HCT116 (cell line): ENCODE measurements at regions not wholly inside any gene's neighbourhood (a gene's known extent, or its start where the extent isn't known, plus 50 kb on each side); places are given as distances from the start of the nearest gene placed in this dataset.

Experiments
- ATAC-seq: fragments of 200-7000 bp; cut with Tn5 transposase; 2 replicates; pipeline ENCODE4 v1.9.1; 2020; ENCODE audit warnings: mild to moderate bottlenecking, moderate library complexity
- BruUV-seq: library from RNA; stranded (reverse); fragments of 400-500 nt; replicated peaks from 2 replicates; lab custom pipeline; 2021; lab: Mats Ljungman, UMichigan
- CTCF ChIA-PET: fragments of 300-600 bp; sonication (Branson Sonifier 250); formaldehyde crosslinking; loops from one replicate; lab custom pipeline; 2021; ENCODE audit warnings: antibody characterized with exemption; lab: Charles Lee
- POLR2A ChIA-PET: fragments of 300-600, 350-600 bp; sonication (Branson Sonifier 250); formaldehyde crosslinking; loops from one replicate; lab custom pipeline; 2021; ENCODE audit warnings: antibody characterized with exemption; lab: Charles Lee
- RAD21 ChIA-PET, 2 experiments: fragments of 300-600 bp; sonication (Branson Sonifier 250); formaldehyde crosslinking; loops; one replicate each; lab custom pipeline; 2023; ENCODE audit warnings: low total read pairs in 2 of 2; ENCODE audit not compliant: uncharacterized antibody in 2 of 2, unreplicated experiment in 2 of 2, low non-redundant PET in 1 of 2; lab: Charles Lee
- DNase-seq: peaks from one replicate; pipeline ENCODE4 v3.0.0-alpha.2; 2010; ENCODE audit warnings: low read depth, low spot score
- H2AFZ ChIP-seq: fragments of 200-600 bp; shearing (Covaris generic), sonication (generic); 2 replicates; pipeline ENCODE4 v1.6.1; 2017; ENCODE audit warnings: low read depth, mixed run types, mixed read lengths, antibody characterized with exemption, low read length; ENCODE audit not compliant: poor library complexity, severe bottlenecking
- H3K27ac ChIP-seq: 2 replicates; pipeline ENCODE4 v1.5.1; 2012; ENCODE audit warnings: low read depth, low read length
- H3K27me3 ChIP-seq: fragments of 200-600 bp; sonication (generic); 2 replicates; pipeline ENCODE4 v1.6.1; 2016; ENCODE audit warnings: mixed run types, low read length, mixed read lengths; ENCODE audit not compliant: insufficient read depth
- H3K36me3 ChIP-seq, 2 experiments: fragments of 200-500 bp in 1 of 2; fragments of 200-600 bp in 1 of 2; sonication (Bioruptor generic) in 1 of 2; sonication (generic) in 1 of 2; 2 replicates each; pipeline versions ENCODE4 v1.5.1 to v1.6.1; 2014 to 2016; ENCODE audit warnings: low read length in 2 of 2, inconsistent platforms in 1 of 2, mixed read lengths in 1 of 2, mixed run types in 1 of 2; ENCODE audit not compliant: insufficient read depth in 2 of 2, control insufficient read depth in 1 of 2
- H3K4me1 ChIP-seq, 2 experiments: fragments of 200-600 bp in 1 of 2; sonication (generic) in 1 of 2; 2 replicates each; pipeline versions ENCODE4 v1.5.1 to v1.6.1; 2012 to 2017; ENCODE audit warnings: low read length in 2 of 2, inconsistent platforms in 1 of 2, mild to moderate bottlenecking in 1 of 2, mixed read lengths in 1 of 2, mixed run types in 1 of 2, moderate library complexity in 1 of 2; ENCODE audit not compliant: insufficient read depth in 2 of 2, control insufficient read depth in 1 of 2
- H3K4me2 ChIP-seq: fragments of 200-600 bp; sonication (generic); 2 replicates; pipeline ENCODE4 v1.6.1; 2017; ENCODE audit warnings: mixed run types, low read length, mixed read lengths
- H3K4me3 ChIP-seq, 2 experiments: fragments of 200-600 bp in 1 of 2; sonication (generic) in 1 of 2; replicated peaks in 1 of 2; 2 replicates each; pipeline ENCODE4 v1.5.1; 2011 to 2016; ENCODE audit warnings: low read length in 2 of 2, control low read depth in 1 of 2, low read depth in 1 of 2, mild to moderate bottlenecking in 1 of 2, mixed read lengths in 1 of 2, mixed run types in 1 of 2
- H3K79me2 ChIP-seq: fragments of 200-600 bp; sonication (generic); 2 replicates; pipeline ENCODE4 v1.6.1; 2017; ENCODE audit warnings: mild to moderate bottlenecking, mixed run types, low read length, moderate library complexity, mixed read lengths; ENCODE audit not compliant: insufficient read depth
- H3K9ac ChIP-seq: fragments of 200-600 bp; sonication (generic); 2 replicates; pipeline ENCODE4 v1.6.1; 2016; ENCODE audit warnings: low read length, mixed read lengths
- H3K9me2 ChIP-seq: fragments of 200-600 bp; sonication (generic), shearing (Covaris generic); 2 replicates; pipeline ENCODE4 v1.6.1; 2017; ENCODE audit warnings: mixed run types, mild to moderate bottlenecking, moderate library complexity; ENCODE audit not compliant: insufficient read depth
- H3K9me3 ChIP-seq, 2 experiments: fragments of 200-500 bp in 1 of 2; fragments of 200-600 bp in 1 of 2; sonication (Bioruptor generic) in 1 of 2; sonication (generic) in 1 of 2; 2 replicates each; pipeline ENCODE4 v1.6.1; 2014 to 2017; ENCODE audit warnings: low read length in 2 of 2, mixed read lengths in 2 of 2, inconsistent platforms in 1 of 2, low read depth in 1 of 2, mild to moderate bottlenecking in 1 of 2, mixed run types in 1 of 2, moderate library complexity in 1 of 2; ENCODE audit not compliant: control insufficient read depth in 1 of 2, insufficient read depth in 1 of 2
- H4K20me1 ChIP-seq: fragments of 200-600 bp; sonication (generic), shearing (Covaris generic); 2 replicates; pipeline ENCODE4 v1.6.1; 2017; ENCODE audit warnings: mixed run types, mild to moderate bottlenecking, moderate library complexity; ENCODE audit not compliant: insufficient read depth
- CEBPB ChIP-seq: IDR thresholded peaks from 2 replicates; pipeline ENCODE4 v1.6.1; 2012; ENCODE audit warnings: low read depth
- CTCF ChIP-seq, 3 experiments: fragments of 200-600 bp in 1 of 3; sonication (generic) in 1 of 3; IDR thresholded peaks in 2 of 3; conservative IDR thresholded peaks in 1 of 3; 2 replicates each; pipeline ENCODE4 v1.5.1; 2012 to 2017; ENCODE audit warnings: low read depth in 2 of 3, low read length in 2 of 3, antibody characterized with exemption in 1 of 3, borderline replicate concordance in 1 of 3, control low read depth in 1 of 3, mild to moderate bottlenecking in 1 of 3, mixed read lengths in 1 of 3, mixed run types in 1 of 3, moderate library complexity in 1 of 3; ENCODE audit not compliant: insufficient read depth in 1 of 3
- EZH2phosphoT487 ChIP-seq: fragments of 200-600 bp; IDR thresholded peaks from 2 replicates; pipeline ENCODE4 v1.6.1; 2018; ENCODE audit warnings: antibody characterized with exemption, borderline replicate concordance
- FOSL1 ChIP-seq: IDR thresholded peaks from 2 replicates; pipeline ENCODE4 v1.6.1; 2012; ENCODE audit warnings: low read depth
- SIN3A ChIP-seq: IDR thresholded peaks from 2 replicates; pipeline ENCODE4 v1.6.1; 2012; ENCODE audit warnings: low read depth
- SP1 ChIP-seq: IDR thresholded peaks from 2 replicates; pipeline ENCODE4 v1.6.1; 2012; ENCODE audit warnings: low read depth
- SRF ChIP-seq: IDR thresholded peaks from 2 replicates; pipeline ENCODE4 v1.6.1; 2012; ENCODE audit warnings: low read depth
- ZFX ChIP-seq: fragments of 450-650 bp; IDR thresholded peaks from 2 replicates; pipeline ENCODE4 v1.6.1; 2017
- intact Hi-C: fragments of 100-400 bp; cut with micrococcal nuclease; formaldehyde crosslinking; loops from 2 replicates; pipeline ENCODE4 v1.10.0; 2022

GRCh38 chr3:181510500-181510899, 201.2 kb upstream of the SOX2 start:
- Histone ChIP-seq H3K4me2 (no peak overlapping the region), H3K9me2 (no peaks in the 10 kb centered on the region), H3K9me3 (no peaks in the 10 kb centered on the region), H3K4me3 (no peak overlapping the region), H3K27me3 (no peaks in the 10 kb centered on the region), H3K79me2 (no peaks in the 10 kb centered on the region), H2AFZ (no peak overlapping the region), H3K36me3 (no peaks in the 10 kb centered on the region), H3K27ac (no peak overlapping the region), H4K20me1 (no peaks in the 10 kb centered on the region), H3K9ac (no peak overlapping the region), H3K4me1 (no peaks in the 10 kb centered on the region)
- TF ChIP-seq EZH2phosphoT487: no peak
- TF ChIP-seq ZFX: no peak
- ATAC-seq (no peak), DNase-seq (no peak)
- intact Hi-C loops: no loop called here
- RAD21 ChIA-PET: no interaction called here
- CTCF ChIA-PET: no interaction called here
- POLR2A ChIA-PET: no interaction called here
- BruUV-seq: no TSS peak

GRCh38 chr3:181497358-181497757, 214.4 kb upstream of the SOX2 start:
- no TSS peak for BruUV-seq
- H3K9me3 ChIP-seq: no peaks in the 10 kb centered on the region

More at GRCh38 chr3:181497358-181497757, 214.4 kb upstream of the SOX2 start:
- TF ChIP-seq SP1 (no peak), FOSL1 (no peak), SRF (no peak), CEBPB (no peak), CTCF (IDR thresholded peaks at IDR 0.05 in 2 of 3, conservative IDR thresholded peaks at IDR 0.05 in 1 of 3; ENCODE audit: borderline replicate concordance in 1 of 3, insufficient read depth in 1 of 3, low read depth in 2 of 3, low read length in 2 of 3) (no peak), SIN3A (no peak)
- no peak overlapping the region for H3K4me2 ChIP-seq
- RAD21 ChIA-PET: no interaction called here
- H3K27ac ChIP-seq: no peak overlapping the region
- intact Hi-C loops: no loop called here
- no peaks in the 10 kb centered on the region for H4K20me1 ChIP-seq
- CTCF ChIA-PET: no interaction called here
- ATAC-seq: no peak
- POLR2A ChIA-PET: no interaction called here
- H3K27me3 ChIP-seq: peaks cover 36% of the 10 kb centered on the region
- H3K9ac ChIP-seq: no peak overlapping the region
- no peak for DNase-seq
- no peak overlapping the region for H2AFZ ChIP-seq
- no peaks in the 10 kb centered on the region for H3K79me2 ChIP-seq
- no peak overlapping the region for H3K4me3 ChIP-seq
- no peaks in the 10 kb centered on the region for H3K4me1 ChIP-seq
- H3K36me3 ChIP-seq: no peaks in the 10 kb centered on the region
- H3K9me2 ChIP-seq: no peaks in the 10 kb centered on the region
